CD4-positive, alpha-beta memory T cell (primary cell): ENCODE measurements at regions not wholly inside any gene's neighbourhood (a gene's known extent, or its start where the extent isn't known, plus 50 kb on each side); places are given as distances from the start of the nearest gene placed in this dataset.

Source experiments
- CTCF ChIA-PET: fragments of 350-600 bp; sonication (Branson Sonifier 250); formaldehyde crosslinking; loops from one replicate; lab custom pipeline; 2021; ENCODE audit warnings: inconsistent platforms; ENCODE audit not compliant: partially characterized antibody; lab: Charles Lee
- POLR2A ChIA-PET: fragments of 350-600 bp; sonication (Branson Sonifier 250); formaldehyde crosslinking; loops from one replicate; lab custom pipeline; 2021; ENCODE audit not compliant: partially characterized antibody; lab: Charles Lee
- DNase-seq, 5 donors: peaks; one replicate each; pipeline versions ENCODE4 v3.0.0 to v3.0.0-alpha.2; 2020 to 2022; ENCODE audit warnings: mixed read lengths in 1 of 5
- H3K27ac ChIP-seq: one replicate; pipeline ENCODE4 v1.7.0; 2013; ENCODE audit warnings: low read depth, low read length
- H3K27me3 ChIP-seq: 2 replicates; pipeline ENCODE4 v1.7.0; 2013; ENCODE audit warnings: mild to moderate bottlenecking, low read length, moderate library complexity; ENCODE audit not compliant: insufficient read depth
- H3K36me3 ChIP-seq: 2 replicates; pipeline ENCODE4 v1.7.0; 2013; ENCODE audit warnings: mild to moderate bottlenecking, low read length, moderate library complexity; ENCODE audit not compliant: insufficient read depth
- H3K4me1 ChIP-seq: 2 replicates; pipeline ENCODE4 v1.7.0; 2013; ENCODE audit warnings: mild to moderate bottlenecking, low read length, moderate library complexity; ENCODE audit not compliant: insufficient read depth
- H3K4me3 ChIP-seq, 2 donors: one replicate each; pipeline ENCODE4 v1.7.0; 2013; ENCODE audit warnings: low read length in 2 of 2, mild to moderate bottlenecking in 1 of 2
- H3K9me3 ChIP-seq, 2 donors: one replicate each; pipeline ENCODE4 v1.7.0; 2013; ENCODE audit warnings: low read length in 2 of 2, control low read depth in 1 of 2; ENCODE audit not compliant: control insufficient read depth in 1 of 2
- H3K27ac Mint-ChIP-seq, 7 donors: one replicate each; pipeline ENCODE4 v1.8.0; 2020 to 2021; ENCODE audit warnings: mixed read lengths in 7 of 7, mild to moderate bottlenecking in 6 of 7, inconsistent platforms in 3 of 7, moderate library complexity in 3 of 7
- H3K27me3 Mint-ChIP-seq, 2 donors: one replicate each; pipeline ENCODE4 v1.8.0; 2020 to 2021; ENCODE audit warnings: mixed read lengths in 2 of 2
- H3K36me3 Mint-ChIP-seq, 2 donors: one replicate each; pipeline ENCODE4 v1.8.0; 2020 to 2021; ENCODE audit warnings: mixed read lengths in 2 of 2, inconsistent platforms in 1 of 2, mild to moderate bottlenecking in 1 of 2
- H3K4me1 Mint-ChIP-seq, 4 donors: one replicate each; pipeline ENCODE4 v1.8.0; 2020 to 2021; ENCODE audit warnings: mixed read lengths in 4 of 4, mild to moderate bottlenecking in 1 of 4
- H3K4me3 Mint-ChIP-seq, 8 donors: one replicate each; pipeline ENCODE4 v1.8.0; 2020 to 2021; ENCODE audit warnings: mixed read lengths in 8 of 8, mild to moderate bottlenecking in 7 of 8, moderate library complexity in 6 of 8, inconsistent platforms in 3 of 8
- H3K9me3 Mint-ChIP-seq, 8 donors: one replicate each; pipeline ENCODE4 v1.8.0; 2020 to 2021; ENCODE audit warnings: mixed read lengths in 8 of 8, mild to moderate bottlenecking in 5 of 8, inconsistent platforms in 3 of 8, moderate library complexity in 1 of 8
- intact Hi-C: fragments of 100-400 bp; cut with micrococcal nuclease; formaldehyde crosslinking; loops from one replicate; pipeline ENCODE4 v1.15.1; 2023

DNA sequence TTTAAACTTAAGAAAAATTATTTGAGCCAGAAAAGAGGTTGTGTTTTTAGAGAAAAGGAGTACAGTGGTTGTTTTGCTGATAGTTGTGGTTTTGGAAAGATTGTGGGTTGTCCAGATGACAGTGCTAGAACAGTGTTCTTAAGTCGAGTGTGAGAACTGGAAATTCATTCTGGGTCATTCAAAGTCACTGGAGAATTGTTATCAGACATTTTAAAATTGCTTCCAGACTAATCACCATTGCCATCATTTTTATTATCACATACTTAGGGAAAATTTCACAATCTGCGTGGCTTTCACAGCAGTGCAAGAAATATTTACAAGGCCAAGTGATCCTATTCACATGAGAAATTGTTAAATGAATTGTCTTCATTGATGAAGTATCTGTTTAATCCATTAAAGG, 242.2 kb upstream of the DDI1 start:
- Histone ChIP-seq H3K9me3 (no peaks in the 10 kb centered on the region), H3K4me1 (no peaks in the 10 kb centered on the region), H3K4me3 (no peak overlapping the region), H3K27ac (no peak overlapping the region), H3K36me3 (no peaks in the 10 kb centered on the region), H3K27me3 (no peaks in the 10 kb centered on the region)
- Mint-ChIP-seq H3K36me3 (no peaks in the 10 kb centered on the region), H3K27ac (no peak overlapping the region), H3K4me3 (no peak overlapping the region), H3K27me3 (no peaks in the 10 kb centered on the region), H3K4me1 (no peaks in the 10 kb centered on the region), H3K9me3 (peaks cover 0 to 20% (median 7%) of the 10 kb centered on the region in 8 donors)
- intact Hi-C loops = no loop called here
- CTCF ChIA-PET = no interaction called here
- POLR2A ChIA-PET = no interaction called here
- DNase-seq = no peak

DNA sequence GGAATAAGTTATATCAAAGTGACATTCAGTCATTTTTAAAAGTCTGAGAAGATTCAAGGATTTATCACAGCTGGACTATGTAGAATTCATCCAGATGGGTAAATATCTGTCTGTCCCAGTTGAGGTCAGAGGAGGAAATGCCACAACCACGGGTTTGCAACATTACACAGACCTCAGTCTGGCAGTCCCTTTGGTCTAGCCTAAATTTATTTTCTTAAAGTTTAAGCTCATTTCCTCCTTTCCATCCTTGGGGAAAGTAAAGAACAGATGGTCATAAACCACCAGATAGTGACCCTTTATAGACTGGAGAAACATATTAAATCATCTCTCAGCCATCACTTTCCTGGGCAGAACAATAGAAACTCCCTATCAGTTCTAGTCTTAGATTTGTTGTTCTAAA, 238.4 kb upstream of the DDI1 start:
- intact Hi-C loops = no loop called here
- no peaks in the 10 kb centered on the region for H3K4me1 ChIP-seq
- Mint-ChIP-seq H3K9me3 (peaks cover 0 to 2% (median 0%) of the 10 kb centered on the region in 8 donors), H3K4me3 (no peak overlapping the region), H3K27ac (no peak overlapping the region), H3K27me3 (no peaks in the 10 kb centered on the region), H3K36me3 (no peaks in the 10 kb centered on the region), H3K4me1 (no peaks in the 10 kb centered on the region)
- DNase-seq = no peak
- H3K9me3 ChIP-seq = no peaks in the 10 kb centered on the region
- H3K27ac ChIP-seq = no peak overlapping the region
- CTCF ChIA-PET = interaction anchor here (1.0 to 1.2 kb wide), 2 partner anchors 11 to 187 kb away, joined by 3 read pairs; no protein-coding TSS in a partner anchor
- H3K36me3 ChIP-seq = no peaks in the 10 kb centered on the region
- no peak overlapping the region for H3K4me3 ChIP-seq
- no peaks in the 10 kb centered on the region for H3K27me3 ChIP-seq
- POLR2A ChIA-PET = no interaction called here

GRCh38 chr11:103798446-103798845, 238.0 kb upstream of the DDI1 start:
- Mint-ChIP-seq H3K36me3 (no peaks in the 10 kb centered on the region), H3K27me3 (no peaks in the 10 kb centered on the region), H3K9me3 (peaks cover 0 to 2% (median 0%) of the 10 kb centered on the region in 8 donors), H3K4me3 (no peak overlapping the region), H3K27ac (no peak overlapping the region), H3K4me1 (no peaks in the 10 kb centered on the region)
- no peaks in the 10 kb centered on the region for H3K9me3 ChIP-seq
- no peaks in the 10 kb centered on the region for H3K4me1 ChIP-seq
- ChIA-PET CTCF (interaction anchor here (1.0 to 1.2 kb wide), 2 partner anchors 11 to 188 kb away, joined by 3 read pairs; no protein-coding TSS in a partner anchor), POLR2A (no interaction called here)
- no peak overlapping the region for H3K4me3 ChIP-seq
- no peaks in the 10 kb centered on the region for H3K27me3 ChIP-seq
- H3K36me3 ChIP-seq = no peaks in the 10 kb centered on the region
- intact Hi-C loops = no loop called here
- no peak overlapping the region for H3K27ac ChIP-seq
- DNase-seq = no peak

DNA sequence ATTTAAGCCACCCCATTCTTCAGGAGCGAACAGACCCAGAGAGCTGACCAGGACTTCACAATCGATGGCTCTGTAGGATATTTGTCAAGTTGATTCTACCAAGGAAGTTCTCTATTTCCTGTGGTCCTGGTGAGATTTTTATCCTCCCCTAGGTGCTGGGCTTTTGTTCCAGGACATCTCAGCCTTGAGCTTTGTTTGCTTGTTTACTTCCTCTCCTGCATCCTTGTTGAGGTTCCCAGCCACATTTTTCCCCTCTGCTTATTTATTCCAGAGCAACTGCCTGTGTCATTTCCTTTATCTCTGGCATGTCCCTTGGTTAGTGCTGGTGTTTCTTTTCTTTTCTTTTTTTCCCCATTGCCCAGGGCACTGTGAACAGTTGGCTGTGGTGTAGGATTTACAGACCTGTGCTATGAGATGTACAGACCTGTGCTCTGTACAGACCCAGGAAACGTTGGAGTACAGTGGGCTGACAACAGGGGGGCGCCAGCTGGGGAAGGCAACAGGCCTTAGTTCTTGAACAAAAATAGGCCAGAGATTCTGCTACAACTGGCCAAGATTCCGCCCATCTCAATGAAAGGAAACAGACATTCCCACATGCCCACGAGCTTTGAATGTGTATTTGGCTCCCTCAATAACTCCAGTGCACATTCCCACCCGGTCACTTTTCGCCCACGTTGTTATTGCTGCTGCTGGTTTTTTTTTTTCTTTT, 235.9 kb upstream of the DDI1 start:
- H3K4me3 Mint-ChIP-seq = no peak overlapping the region
- Histone ChIP-seq H3K27ac (no peak overlapping the region), H3K4me1 (no peaks in the 10 kb centered on the region), H3K36me3 (no peaks in the 10 kb centered on the region), H3K27me3 (no peaks in the 10 kb centered on the region), H3K4me3 (no peak overlapping the region), H3K9me3 (no peaks in the 10 kb centered on the region)
- POLR2A ChIA-PET = no interaction called here
- CTCF ChIA-PET = no interaction called here
- H3K27ac Mint-ChIP-seq = no peak overlapping the region
- intact Hi-C loops = no loop called here
- no peaks in the 10 kb centered on the region for H3K36me3 Mint-ChIP-seq
- H3K4me1 Mint-ChIP-seq = no peaks in the 10 kb centered on the region
- H3K27me3 Mint-ChIP-seq = peaks cover 0 to 2% of the 10 kb centered on the region in 2 donors
- peaks cover 0 to 2% (median 0%) of the 10 kb centered on the region in 8 donors for H3K9me3 Mint-ChIP-seq
- DNase-seq = no peak

DNA sequence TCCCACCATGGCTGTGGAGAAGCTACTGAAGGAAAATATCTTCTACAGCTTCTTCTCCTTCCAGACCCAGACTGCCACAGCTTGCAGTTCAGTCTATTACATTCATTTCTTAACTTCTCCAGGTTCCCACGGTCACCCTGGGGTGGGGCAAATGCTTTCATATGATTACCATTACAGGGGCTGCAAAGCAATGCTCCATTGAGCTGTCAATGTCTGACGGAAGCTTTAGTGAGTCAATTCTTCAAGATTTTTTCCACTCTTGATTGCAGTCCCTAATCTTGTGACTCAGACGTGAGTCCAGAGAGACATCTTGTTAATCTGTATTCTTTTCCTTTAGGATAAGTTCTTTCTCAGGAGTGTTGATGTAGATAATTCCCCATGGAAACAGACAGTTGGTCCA, 233.4 kb upstream of the DDI1 start:
- Mint-ChIP-seq H3K4me3 (no peak overlapping the region), H3K36me3 (no peaks in the 10 kb centered on the region), H3K27ac (no peak overlapping the region), H3K27me3 (peaks cover 0 to 2% of the 10 kb centered on the region in 2 donors), H3K9me3 (no peaks in the 10 kb centered on the region), H3K4me1 (no peaks in the 10 kb centered on the region)
- H3K9me3 ChIP-seq = no peaks in the 10 kb centered on the region
- no peak overlapping the region for H3K4me3 ChIP-seq
- ChIA-PET POLR2A (no interaction called here), CTCF (no interaction called here)
- intact Hi-C loops = no loop called here
- DNase-seq = no peak
- H3K36me3 ChIP-seq = no peaks in the 10 kb centered on the region
- H3K27me3 ChIP-seq = no peaks in the 10 kb centered on the region
- no peaks in the 10 kb centered on the region for H3K4me1 ChIP-seq
- H3K27ac ChIP-seq = no peak overlapping the region

DNA sequence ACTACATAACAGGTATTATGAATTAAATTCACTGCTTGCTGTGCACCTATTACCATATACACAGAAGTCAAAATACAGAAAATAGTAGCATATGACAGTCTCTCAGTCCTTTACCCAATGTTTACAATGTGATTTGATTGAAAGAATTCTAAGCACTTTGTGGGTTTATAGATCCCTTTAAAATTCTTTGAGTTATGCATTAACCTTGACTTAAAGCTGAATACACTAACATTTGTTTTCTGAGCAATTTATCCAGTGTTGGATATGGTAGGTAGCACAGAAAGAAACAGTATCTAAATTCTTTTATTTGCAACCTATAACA, 230.8 kb upstream of the DDI1 start:
- no peaks in the 10 kb centered on the region for H3K36me3 ChIP-seq
- H3K4me3 ChIP-seq = no peak overlapping the region
- no peaks in the 10 kb centered on the region for H3K9me3 ChIP-seq
- Mint-ChIP-seq H3K27ac (no peak overlapping the region), H3K27me3 (peaks cover 0 to 2% of the 10 kb centered on the region in 2 donors), H3K36me3 (no peaks in the 10 kb centered on the region), H3K4me3 (no peak overlapping the region), H3K4me1 (no peaks in the 10 kb centered on the region), H3K9me3 (no peaks in the 10 kb centered on the region)
- DNase-seq = no peak
- H3K27ac ChIP-seq = no peak overlapping the region
- no peaks in the 10 kb centered on the region for H3K27me3 ChIP-seq
- POLR2A ChIA-PET = no interaction called here
- CTCF ChIA-PET = no interaction called here
- no peaks in the 10 kb centered on the region for H3K4me1 ChIP-seq
- intact Hi-C loops = no loop called here

- no peak overlapping the region for H3K4me3 Mint-ChIP-seq
- Histone ChIP-seq H3K9me3 (no peaks in the 10 kb centered on the region), H3K27me3 (no peaks in the 10 kb centered on the region), H3K4me1 (no peaks in the 10 kb centered on the region), H3K27ac (no peak overlapping the region), H3K4me3 (no peak overlapping the region), H3K36me3 (no peaks in the 10 kb centered on the region)
- no peaks in the 10 kb centered on the region for H3K4me1 Mint-ChIP-seq
- POLR2A ChIA-PET = no interaction called here
- H3K9me3 Mint-ChIP-seq = no peaks in the 10 kb centered on the region
- H3K27me3 Mint-ChIP-seq = peaks cover 0 to 2% of the 10 kb centered on the region in 2 donors
- H3K36me3 Mint-ChIP-seq = no peaks in the 10 kb centered on the region
- no peak for DNase-seq
- intact Hi-C loops = no loop called here
- no peak overlapping the region for H3K27ac Mint-ChIP-seq
- CTCF ChIA-PET = no interaction called here
Observed at GRCh38 chr11:103806130-103806895, 230.1 kb upstream of the DDI1 start.
